ENCODE measurements at regions not wholly inside any gene's neighbourhood (a gene's known extent, or its start where the extent isn't known, plus 50 kb on each side); places are given as distances from the start of the nearest gene placed in this dataset.

- TF ChIP-seq, protein P1, sequence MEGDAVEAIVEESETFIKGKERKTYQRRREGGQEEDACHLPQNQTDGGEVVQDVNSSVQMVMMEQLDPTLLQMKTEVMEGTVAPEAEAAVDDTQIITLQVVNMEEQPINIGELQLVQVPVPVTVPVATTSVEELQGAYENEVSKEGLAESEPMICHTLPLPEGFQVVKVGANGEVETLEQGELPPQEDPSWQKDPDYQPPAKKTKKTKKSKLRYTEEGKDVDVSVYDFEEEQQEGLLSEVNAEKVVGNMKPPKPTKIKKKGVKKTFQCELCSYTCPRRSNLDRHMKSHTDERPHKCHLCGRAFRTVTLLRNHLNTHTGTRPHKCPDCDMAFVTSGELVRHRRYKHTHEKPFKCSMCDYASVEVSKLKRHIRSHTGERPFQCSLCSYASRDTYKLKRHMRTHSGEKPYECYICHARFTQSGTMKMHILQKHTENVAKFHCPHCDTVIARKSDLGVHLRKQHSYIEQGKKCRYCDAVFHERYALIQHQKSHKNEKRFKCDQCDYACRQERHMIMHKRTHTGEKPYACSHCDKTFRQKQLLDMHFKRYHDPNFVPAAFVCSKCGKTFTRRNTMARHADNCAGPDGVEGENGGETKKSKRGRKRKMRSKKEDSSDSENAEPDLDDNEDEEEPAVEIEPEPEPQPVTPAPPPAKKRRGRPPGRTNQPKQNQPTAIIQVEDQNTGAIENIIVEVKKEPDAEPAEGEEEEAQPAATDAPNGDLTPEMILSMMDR (IDR thresholded peaks at IDR 0.05): no peak
- no peak for TF ChIP-seq POLR2A (IDR thresholded peaks at IDR 0.05)
These were observed 450.4 kb upstream of the TCF4 start for GRCh38 chr18:56038171-56039030.
